IMR-90 (cell line): ENCODE measurements at regions not wholly inside any gene's neighbourhood (a gene's known extent, or its start where the extent isn't known, plus 50 kb on each side); places are given as distances from the start of the nearest gene placed in this dataset.

ENCODE experiments used
- ATAC-seq: fragments of 200-7000 bp; cut with Tn5 transposase; 2 replicates; pipeline ENCODE4 v1.9.1; 2020; ENCODE audit warnings: low read depth, mild to moderate bottlenecking, moderate library complexity
- BruUV-seq: library from RNA; stranded (reverse); fragments of 400-500 nt; replicated peaks from 2 replicates; lab custom pipeline; 2021; lab: Mats Ljungman, UMichigan
- CTCF ChIA-PET: fragments of 300-600 bp; formaldehyde crosslinking; extraction: SDS; loops from one replicate; lab custom pipeline; 2021; ENCODE audit warnings: antibody characterized with exemption; lab: Yijun Ruan, JAX
- POLR2A ChIA-PET: fragments of 300-600 bp; sonication (Branson Sonifier 250); formaldehyde crosslinking; loops from one replicate; lab custom pipeline; 2022; ENCODE audit warnings: antibody characterized with exemption; ENCODE audit not compliant: unreplicated experiment; lab: Charles Lee
- DNase-seq: peaks from one replicate; pipeline ENCODE4 v3.0.0; 2013
- H2AFZ ChIP-seq: replicated peaks from 2 replicates; pipeline ENCODE3; 2013; ENCODE audit warnings: low read length, mild to moderate bottlenecking; ENCODE audit not compliant: poor library complexity
- H2AK5ac ChIP-seq: 2 replicates; pipeline ENCODE4 v1.6.1; 2013; ENCODE audit warnings: low read depth, low read length, inconsistent platforms
- H2AK9ac ChIP-seq: replicated peaks from 2 replicates; pipeline ENCODE3; 2013; ENCODE audit warnings: mild to moderate bottlenecking, low read depth, low read length, moderate library complexity; ENCODE audit not compliant: poor library complexity
- H2BK120ac ChIP-seq: 2 replicates; pipeline ENCODE4 v1.6.1; 2013; ENCODE audit warnings: low read depth, low read length, inconsistent platforms
- H2BK15ac ChIP-seq: 3 replicates; pipeline ENCODE4 v1.6.1; 2013; ENCODE audit warnings: low read depth, low read length, inconsistent platforms
- H2BK20ac ChIP-seq: 2 replicates; pipeline ENCODE4 v1.6.1; 2013; ENCODE audit warnings: low read depth, mild to moderate bottlenecking, inconsistent platforms, low read length, moderate library complexity
- H2BK5ac ChIP-seq: 2 replicates; pipeline ENCODE4 v1.6.1; 2013; ENCODE audit warnings: mild to moderate bottlenecking, low read depth, low read length, inconsistent platforms; ENCODE audit not compliant: poor library complexity, severe bottlenecking
- H3K14ac ChIP-seq: replicated peaks from 2 replicates; pipeline ENCODE4 v1.6.1; 2013; ENCODE audit warnings: low read depth, low read length, inconsistent platforms
- H3K18ac ChIP-seq: 2 replicates; pipeline ENCODE4 v1.6.1; 2013; ENCODE audit warnings: low read depth, low read length, control low read depth
- H3K23ac ChIP-seq: 2 replicates; pipeline ENCODE4 v1.6.1; 2013; ENCODE audit warnings: low read depth, low read length, inconsistent platforms
- H3K27ac ChIP-seq: 2 replicates; pipeline ENCODE4 v1.5.1; 2013; ENCODE audit warnings: mild to moderate bottlenecking, control low read depth, low read length; ENCODE audit not compliant: insufficient read depth
- H3K27me3 ChIP-seq: 2 replicates; pipeline ENCODE4 v1.6.1; 2013; ENCODE audit warnings: low read length; ENCODE audit not compliant: control insufficient read depth, insufficient read depth
- H3K36me3 ChIP-seq: 2 replicates; pipeline ENCODE4 v1.6.1; 2013; ENCODE audit warnings: low read length, mixed read lengths; ENCODE audit not compliant: control insufficient read depth, insufficient read depth
- H3K4ac ChIP-seq: 2 replicates; pipeline ENCODE4 v1.6.1; 2013; ENCODE audit warnings: low read depth, low read length, inconsistent platforms
- H3K4me1 ChIP-seq: 2 replicates; pipeline ENCODE4 v1.6.1; 2013; ENCODE audit warnings: low read length, mixed read lengths; ENCODE audit not compliant: control insufficient read depth, insufficient read depth
- H3K4me2 ChIP-seq: 2 replicates; pipeline ENCODE4 v1.6.1; 2013; ENCODE audit warnings: low read depth, mild to moderate bottlenecking, control low read depth, low read length, moderate library complexity
- H3K4me3 ChIP-seq: 2 replicates; pipeline ENCODE4 v1.5.1; 2013; ENCODE audit warnings: low read depth, mild to moderate bottlenecking, control low read depth, low read length, moderate library complexity; ENCODE audit not compliant: insufficient read depth
- H3K56ac ChIP-seq: 2 replicates; pipeline ENCODE4 v1.6.1; 2013; ENCODE audit warnings: low read length, inconsistent platforms; ENCODE audit not compliant: insufficient read depth; ENCODE audit errors: extremely low read depth
- H3K79me1 ChIP-seq, 2 experiments: 2 replicates each; pipeline ENCODE4 v1.6.1; 2013; ENCODE audit warnings: low read length in 2 of 2, inconsistent platforms in 1 of 2, low read depth in 1 of 2
- H3K9ac ChIP-seq: 2 replicates; pipeline ENCODE4 v1.6.1; 2013; ENCODE audit warnings: low read depth, low read length, control low read depth
- H3K9me1 ChIP-seq: 2 replicates; pipeline ENCODE4 v1.6.1; 2013; ENCODE audit warnings: low read length, inconsistent platforms; ENCODE audit not compliant: insufficient read depth
- H3K9me3 ChIP-seq: 2 replicates; pipeline ENCODE4 v1.6.1; 2013; ENCODE audit warnings: low read length; ENCODE audit not compliant: control insufficient read depth, insufficient read depth
- H4K20me1 ChIP-seq: 2 replicates; pipeline ENCODE4 v1.6.1; 2013; ENCODE audit warnings: low read length, inconsistent platforms; ENCODE audit not compliant: insufficient read depth
- H4K5ac ChIP-seq: 2 replicates; pipeline ENCODE4 v1.6.1; 2013; ENCODE audit warnings: mild to moderate bottlenecking, low read depth, low read length, control low read depth
- H4K8ac ChIP-seq, 2 experiments: 2 replicates each; pipeline ENCODE4 v1.6.1; 2013; ENCODE audit warnings: low read depth in 2 of 2, low read length in 2 of 2, control low read depth in 1 of 2, inconsistent platforms in 1 of 2
- H4K91ac ChIP-seq: 2 replicates; pipeline ENCODE4 v1.6.1; 2013; ENCODE audit warnings: low read depth, low read length, inconsistent platforms; ENCODE audit not compliant: insufficient read depth
- BHLHE40 ChIP-seq: fragments of 150-350 bp; IDR thresholded peaks from 2 replicates; pipeline ENCODE4 v1.6.1; 2016; ENCODE audit warnings: mild to moderate bottlenecking, low read depth, low read length
- CHD1 ChIP-seq: IDR thresholded peaks from 2 replicates; pipeline ENCODE4 v1.6.1; 2012; ENCODE audit warnings: low read depth, low read length, improper control_type of control experiment
- CTCF ChIP-seq: conservative IDR thresholded peaks from 2 replicates; pipeline ENCODE4 v1.5.1; 2012; ENCODE audit warnings: mild to moderate bottlenecking, low read depth, low read length, improper control_type of control experiment
- ELK1 ChIP-seq: fragments of 150-350 bp; IDR thresholded peaks from 2 replicates; pipeline ENCODE4 v1.6.1; 2016; ENCODE audit warnings: low read depth, mild to moderate bottlenecking, low read length, moderate library complexity, borderline replicate concordance
- FOS ChIP-seq: fragments of 150-350 bp; IDR thresholded peaks from 2 replicates; pipeline ENCODE4 v1.6.1; 2016; ENCODE audit warnings: low read depth, low read length
- MAFK ChIP-seq: IDR thresholded peaks from 2 replicates; pipeline ENCODE4 v1.6.1; 2012; ENCODE audit warnings: low read depth, low read length, improper control_type of control experiment
- MAZ ChIP-seq: IDR thresholded peaks from 2 replicates; pipeline ENCODE4 v1.6.1; 2012; ENCODE audit warnings: low read depth, mild to moderate bottlenecking, low read length, improper control_type of control experiment, moderate library complexity, borderline replicate concordance
- POLR2A ChIP-seq: IDR thresholded peaks from 2 replicates; pipeline ENCODE4 v1.6.1; 2012; ENCODE audit warnings: mild to moderate bottlenecking, low read depth, low read length
- RAD21 ChIP-seq: IDR thresholded peaks from 2 replicates; pipeline ENCODE4 v1.6.1; 2012; ENCODE audit warnings: low read length, improper control_type of control experiment
- RCOR1 ChIP-seq: IDR thresholded peaks from 2 replicates; pipeline ENCODE4 v1.6.1; 2012; ENCODE audit warnings: mild to moderate bottlenecking, low read length, improper control_type of control experiment; ENCODE audit not compliant: insufficient replicate concordance
- RFX5 ChIP-seq: IDR thresholded peaks from 2 replicates; pipeline ENCODE4 v1.8.0; 2012; ENCODE audit warnings: low read depth, mild to moderate bottlenecking, low read length, moderate library complexity
- USF2 ChIP-seq: fragments of 150-350 bp; IDR thresholded peaks from 2 replicates; pipeline ENCODE4 v1.6.1; 2017; ENCODE audit warnings: mild to moderate bottlenecking, antibody characterized with exemption, low read length, low read depth
- WGBS, 2 experiments: methylation state at CpG; one replicate each; pipeline versions ENCODE4 v1.1.5 to v1.1.7; 2013; ENCODE audit warnings: missing lambda C conversion rate in 2 of 2; ENCODE audit not compliant: insufficient read length in 1 of 2; ENCODE audit errors: extremely low coverage in 2 of 2; 5-methylcytosine and 5-hydroxymethylcytosine counted together
- dilution Hi-C: fragments of 300-500 bp; cut with HindIII; formaldehyde crosslinking; loops from one replicate; pipeline ENCODE4 v1.14.3; 2018; ENCODE audit warnings: low sequenced_read_pairs; ENCODE audit not compliant: unreplicated experiment
- in situ Hi-C: fragments of 300-500 bp; cut with MboI; formaldehyde crosslinking; loops from 3 replicates; pipeline ENCODE4 v1.14.3; 2019; ENCODE audit warnings: low sequenced_read_pairs, inconsistent platforms, mixed read lengths
- intact Hi-C: fragments of 100-400 bp; cut with micrococcal nuclease; formaldehyde crosslinking; loops from 2 replicates; pipeline ENCODE4 v1.10.0; 2022

GRCh38 chr10:110408203-110408871 lies 89.4 kb upstream of the DUSP5 start:
- intact Hi-C loops (no loop called here), in situ Hi-C loops (no loop called here), dilution Hi-C loops (no loop called here)
- Histone ChIP-seq H4K8ac (peak overlapping the region; percentile 76; a peak in 3 of 4 replicates), H3K4me2 (no peak overlapping the region), H4K5ac (peak overlapping the region; percentile 69), H3K36me3 (no peaks in the 10 kb centered on the region), H2AK5ac (peak overlapping the region; percentile 96), H4K20me1 (no peaks in the 10 kb centered on the region), H3K79me1 (peaks cover 0 to 15% of the 10 kb centered on the region in 2 experiments; a peak in 1 of 4 replicates), H3K18ac (peak overlapping the region; percentile 60), H4K91ac (peak overlapping the region; percentile 67), H3K27me3 (no peaks in the 10 kb centered on the region), H3K56ac (no peak overlapping the region), H2AFZ (peak overlapping the region; percentile 72), H2BK120ac (peak overlapping the region; percentile 100), H3K14ac (peak overlapping the region; percentile 70), H3K4me3 (no peak overlapping the region), H2AK9ac (peak overlapping the region; percentile 83), H3K9ac (no peak overlapping the region), H3K4me1 (peaks cover 31% of the 10 kb centered on the region), H3K4ac (peak overlapping the region; percentile 100), H2BK5ac (peak overlapping the region; percentile 35), H2BK20ac (peak overlapping the region; percentile 79), H3K9me1 (peaks cover 29% of the 10 kb centered on the region), H3K23ac (no peak overlapping the region; the same call in 1 of the 2 replicates), H3K9me3 (no peaks in the 10 kb centered on the region), H3K27ac (peak overlapping the region; percentile 12; the same call in 1 of the 2 replicates), H2BK15ac (peak overlapping the region; percentile 92; the same call in 2 of the 3 replicates)
- TF ChIP-seq RAD21 (no peak), MAFK (no peak), CHD1 (no peak), FOS (no peak), POLR2A (no peak), RFX5 (no peak), BHLHE40 (no peak), MAZ (no peak), RCOR1 (no peak), CTCF (no peak), ELK1 (no peak), USF2 (no peak)
- DNase-seq (no peak), ATAC-seq (no peak)
- 81% methylated on average over 3 of the region's 10 CpGs; no CpG with 5 or more reads in 1 of the 2 experiments for WGBS, 2 experiments
- ChIA-PET POLR2A (interaction anchor here (0.6 kb wide), 1 partner anchor 90 kb away, joined by 3 read pairs; no protein-coding TSS in a partner anchor), CTCF (interaction anchor here (0.7 to 0.9 kb wide), 2 partner anchors 54 to 91 kb away, joined by 3 to 5 read pairs; no protein-coding TSS in a partner anchor)
- BruUV-seq = no TSS peak
